HuH-7.5 (cell line): ENCODE measurements at regions not wholly inside any gene's neighbourhood (a gene's known extent, or its start where the extent isn't known, plus 50 kb on each side); places are given as distances from the start of the nearest gene placed in this dataset.

Source experiments
- DNase-seq: peaks from one replicate; pipeline ENCODE4 v3.0.0; 2011; ENCODE audit warnings: low spot score

DNA sequence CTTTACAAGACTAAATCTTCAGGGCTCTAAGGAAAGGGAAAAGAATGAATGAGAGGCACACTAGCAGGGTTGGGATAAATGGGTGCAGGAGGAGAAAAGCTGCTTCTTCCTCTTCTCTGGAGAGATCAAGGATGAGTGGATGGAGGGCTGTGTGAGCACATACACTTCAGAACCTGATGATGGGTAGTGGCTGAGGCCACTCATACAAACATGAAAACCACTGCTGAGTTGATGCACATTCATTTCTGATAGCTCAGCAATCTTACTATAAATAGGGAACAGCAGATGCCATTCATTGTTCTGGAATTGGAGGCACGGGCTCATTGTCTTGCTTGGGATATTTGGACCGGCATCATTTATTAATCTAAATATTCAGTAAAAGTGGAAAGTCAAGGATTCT, 152.4 kb upstream of the KCTD1 start:
- no peak for DNase-seq

DNA sequence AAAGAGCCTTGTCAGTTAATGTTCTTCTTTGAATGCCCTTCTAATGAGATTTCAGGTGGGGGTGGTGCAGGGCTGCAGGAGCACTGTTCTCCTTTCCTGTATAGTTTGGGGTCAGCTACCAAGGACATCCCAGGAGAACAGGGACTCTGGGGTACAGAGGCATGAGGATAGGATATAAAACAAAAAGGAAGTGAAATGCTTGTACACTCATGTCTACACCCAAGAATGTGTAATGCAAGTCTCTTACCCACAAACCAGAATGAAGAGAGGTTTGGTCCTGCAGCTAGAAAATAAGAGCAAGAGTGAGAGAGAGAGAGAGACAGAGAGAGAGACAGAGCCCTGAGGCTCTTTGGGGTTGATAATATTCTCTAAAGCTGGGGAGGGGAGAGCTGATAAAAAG, 151.8 kb upstream of the KCTD1 start:
- no peak for DNase-seq

DNA sequence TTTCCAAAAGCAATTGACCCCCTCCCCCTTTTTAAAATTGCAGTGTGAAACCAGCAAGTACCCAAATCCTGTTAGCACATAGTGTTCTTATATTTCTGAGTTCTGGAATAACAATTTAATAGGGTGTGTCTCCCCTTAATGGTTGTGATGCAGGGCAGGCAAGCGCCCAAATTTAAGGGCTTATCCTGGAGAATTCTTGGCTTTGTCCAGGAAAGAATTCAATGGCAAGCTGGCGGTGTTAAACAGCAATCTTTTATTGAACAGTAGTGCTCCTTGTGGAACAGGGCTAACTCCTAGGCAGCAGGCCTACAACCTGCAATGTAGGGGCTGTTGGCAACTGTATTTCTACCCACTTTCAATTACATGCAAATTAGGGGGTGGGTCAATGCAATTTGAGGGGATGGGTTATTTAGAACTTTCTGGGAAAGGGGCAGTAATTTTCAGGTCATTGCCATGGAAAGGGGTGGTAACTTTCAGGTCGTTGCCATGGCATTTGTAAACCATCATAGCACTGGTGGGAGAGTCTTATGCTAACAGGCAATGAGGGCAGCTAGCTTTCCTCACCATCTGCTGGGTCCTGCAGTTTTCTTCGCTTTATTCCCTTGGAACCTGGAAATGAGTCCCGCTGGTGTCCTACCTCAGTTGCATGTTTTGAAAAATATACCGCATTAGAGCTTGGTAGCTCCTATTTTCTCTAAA, 149.0 kb upstream of the KCTD1 start:
- DNase-seq = no peak

DNA sequence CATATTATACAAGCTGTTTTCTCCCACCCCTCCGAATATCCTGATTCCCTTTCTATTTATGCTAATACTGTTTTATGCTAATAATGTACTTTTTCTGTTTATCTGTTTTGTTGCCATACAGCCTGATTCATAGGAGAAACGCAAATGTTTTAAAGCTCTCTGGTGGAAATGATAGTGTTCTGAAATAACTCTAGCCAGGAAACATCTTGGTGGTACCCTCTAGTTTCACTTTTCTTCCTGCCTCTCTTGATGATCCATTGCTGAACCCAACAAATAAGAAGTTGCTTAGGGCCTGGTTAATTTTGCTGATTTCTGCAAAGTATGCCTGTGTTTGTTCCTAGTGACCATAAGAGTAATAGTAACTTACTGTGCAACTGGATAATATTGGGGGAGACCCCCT, 148.4 kb upstream of the KCTD1 start:
- DNase-seq = no peak

DNA sequence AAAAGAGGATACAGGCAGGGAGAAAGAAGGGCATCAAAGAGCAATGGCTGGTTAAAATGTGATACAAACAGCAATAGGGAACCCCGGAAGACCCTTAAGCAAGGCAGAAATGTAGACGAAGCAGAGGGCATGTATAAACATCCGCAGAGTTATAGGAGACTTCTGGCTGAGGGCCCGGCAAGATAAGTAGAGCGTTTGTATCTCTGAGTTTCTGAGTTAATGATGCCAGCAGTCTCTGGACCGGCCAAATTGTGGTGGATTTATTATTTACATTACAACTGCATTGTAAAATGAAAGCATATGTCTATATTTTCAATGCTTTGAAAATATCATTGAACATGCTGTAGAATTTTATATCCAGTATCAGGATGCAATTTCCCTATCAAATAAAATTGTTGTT, 148.0 kb upstream of the KCTD1 start:
- no peak for DNase-seq

DNA sequence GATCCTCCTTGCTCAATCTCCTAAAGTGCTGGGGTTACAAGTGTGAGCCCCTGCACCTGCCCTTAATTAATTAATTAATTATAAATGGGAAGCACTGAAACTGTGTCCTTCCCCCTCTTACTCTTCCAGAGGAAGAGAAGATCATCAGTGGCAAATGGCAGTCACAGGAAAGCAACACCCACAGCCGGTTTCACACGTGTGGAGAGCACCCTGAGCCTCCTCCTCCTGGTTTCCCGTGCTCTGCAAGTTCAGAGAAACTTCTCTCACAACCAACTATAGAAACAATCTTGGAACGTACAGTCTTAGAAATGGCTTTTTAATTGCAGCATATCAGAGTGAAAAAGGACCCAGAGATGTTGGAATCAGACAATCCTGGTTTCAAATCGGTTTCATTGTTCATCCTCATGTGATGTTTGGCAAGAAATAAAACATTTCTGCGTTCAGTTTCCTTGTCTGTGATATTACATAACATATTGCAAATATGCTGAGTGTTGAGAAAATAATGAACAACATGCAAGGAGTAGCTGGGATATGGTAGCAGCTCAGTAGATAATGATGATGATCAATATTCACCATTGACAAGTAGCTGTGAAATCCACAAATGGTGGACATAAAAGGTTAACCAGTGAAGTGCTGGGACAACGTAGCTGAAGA, 141.0 kb upstream of the KCTD1 start:
- DNase-seq = no peak

DNA sequence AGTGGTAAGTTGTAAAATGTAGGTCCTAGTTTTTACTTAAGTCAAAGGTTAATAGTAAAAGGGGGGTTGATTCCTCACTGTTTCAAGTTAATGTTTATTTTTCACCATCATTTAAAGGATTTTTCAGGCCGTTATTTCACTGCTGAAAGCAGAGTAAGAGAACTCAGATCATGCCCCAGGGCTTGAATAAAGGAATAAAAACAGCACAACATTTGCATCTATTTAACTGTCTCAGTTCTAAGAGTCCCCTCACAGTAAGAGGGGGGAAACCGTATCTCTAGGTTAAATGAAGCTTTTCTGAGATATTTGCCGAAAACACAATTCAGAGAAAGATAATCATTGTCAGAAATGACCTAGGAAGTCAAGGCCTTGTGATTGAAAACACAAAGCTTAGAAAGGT, 138.2 kb upstream of the KCTD1 start:
- DNase-seq = no peak

DNA sequence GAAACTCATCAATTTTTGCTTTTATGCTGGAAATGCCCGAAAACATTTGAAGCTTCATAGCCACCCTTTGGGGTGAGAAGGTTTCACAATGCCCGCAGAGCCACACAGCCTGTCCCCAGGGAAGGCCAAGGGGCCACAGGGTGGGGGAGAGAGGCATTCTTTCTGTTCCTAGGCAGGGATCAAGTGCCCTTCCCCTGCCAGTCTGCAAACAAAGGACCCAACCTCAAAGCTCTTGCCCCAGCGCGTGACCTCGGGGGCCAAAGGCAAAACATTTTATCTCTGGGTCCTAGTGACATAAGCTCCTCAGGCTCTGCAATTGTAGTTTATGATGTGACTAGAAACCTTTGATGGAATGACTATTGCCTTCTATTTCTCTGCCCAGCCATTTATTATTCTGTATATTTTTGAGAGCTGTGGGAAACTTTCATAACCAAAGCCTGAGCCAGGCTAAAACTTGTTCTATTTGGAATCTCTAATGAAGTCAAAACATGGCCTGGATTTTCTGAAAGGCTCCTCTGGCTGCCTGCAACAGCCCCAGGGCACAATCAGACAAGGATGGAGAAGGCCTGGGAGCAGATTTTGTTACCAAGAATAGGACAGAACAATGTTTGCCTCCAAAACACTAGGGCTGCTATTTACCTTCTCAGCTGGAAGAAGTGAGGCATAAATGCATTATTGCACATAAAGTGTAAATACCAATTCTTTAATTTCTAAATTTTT, 137.2 kb upstream of the KCTD1 start:
- DNase-seq = no peak

DNA sequence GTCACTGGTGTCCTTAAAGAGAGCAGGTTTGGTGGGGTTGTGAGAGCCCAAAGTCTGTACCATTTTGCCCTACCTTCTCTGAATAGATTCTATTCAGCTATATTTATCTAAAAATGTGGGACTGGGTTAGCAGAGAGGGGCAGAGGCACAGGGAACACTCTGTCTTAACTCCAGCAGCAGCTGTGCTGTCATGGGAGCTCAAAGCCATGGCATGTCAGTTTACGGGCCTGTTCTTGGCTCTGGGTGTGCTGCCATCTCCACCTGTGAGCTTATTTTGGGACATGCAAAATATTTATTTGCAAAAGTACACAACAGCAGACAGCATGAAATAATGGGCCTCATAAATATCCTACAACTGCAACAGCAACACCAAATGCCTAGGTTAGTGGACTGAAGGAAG, 129.6 kb upstream of the KCTD1 start:
- DNase-seq = no peak

DNA sequence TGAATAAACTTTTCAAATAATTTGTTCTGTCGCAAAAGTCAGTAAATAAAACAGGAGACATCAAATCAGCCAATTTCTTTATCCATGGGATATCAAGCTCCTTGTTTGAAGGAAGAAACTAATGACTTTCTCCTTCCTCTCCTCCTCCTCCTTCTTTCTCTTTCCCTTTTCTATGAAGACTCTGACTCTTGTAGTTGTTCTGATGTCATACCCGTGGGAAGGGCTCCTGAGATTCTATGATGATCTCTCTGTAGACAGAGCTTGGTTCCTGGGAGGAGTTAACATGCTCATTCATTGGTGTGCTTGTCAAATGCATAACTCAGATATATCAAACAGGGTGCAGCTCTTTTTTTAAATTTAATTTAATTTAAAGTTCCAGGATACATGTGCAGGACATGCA, 118.7 kb upstream of the KCTD1 start:
- DNase-seq = no peak

DNA sequence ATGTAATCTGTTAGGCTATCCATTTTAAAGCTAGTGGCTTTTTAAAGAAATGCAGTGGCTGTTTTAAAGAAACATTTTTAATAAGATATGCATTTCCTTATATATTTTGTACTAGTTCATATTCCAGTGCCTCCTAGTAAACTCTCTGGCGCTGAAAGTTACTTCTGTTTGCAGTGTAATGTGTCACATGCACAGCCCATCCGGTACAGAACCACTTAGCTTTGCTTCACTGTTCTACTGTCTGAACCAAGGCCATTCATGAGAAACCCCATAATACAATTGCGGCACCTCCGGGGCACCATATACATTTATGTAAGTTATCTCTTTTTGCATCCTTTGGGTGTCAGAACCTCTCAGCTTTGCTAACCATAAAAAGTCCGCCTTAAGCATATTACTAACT, 114.6 kb upstream of the KCTD1 start:
- no peak for DNase-seq

DNA sequence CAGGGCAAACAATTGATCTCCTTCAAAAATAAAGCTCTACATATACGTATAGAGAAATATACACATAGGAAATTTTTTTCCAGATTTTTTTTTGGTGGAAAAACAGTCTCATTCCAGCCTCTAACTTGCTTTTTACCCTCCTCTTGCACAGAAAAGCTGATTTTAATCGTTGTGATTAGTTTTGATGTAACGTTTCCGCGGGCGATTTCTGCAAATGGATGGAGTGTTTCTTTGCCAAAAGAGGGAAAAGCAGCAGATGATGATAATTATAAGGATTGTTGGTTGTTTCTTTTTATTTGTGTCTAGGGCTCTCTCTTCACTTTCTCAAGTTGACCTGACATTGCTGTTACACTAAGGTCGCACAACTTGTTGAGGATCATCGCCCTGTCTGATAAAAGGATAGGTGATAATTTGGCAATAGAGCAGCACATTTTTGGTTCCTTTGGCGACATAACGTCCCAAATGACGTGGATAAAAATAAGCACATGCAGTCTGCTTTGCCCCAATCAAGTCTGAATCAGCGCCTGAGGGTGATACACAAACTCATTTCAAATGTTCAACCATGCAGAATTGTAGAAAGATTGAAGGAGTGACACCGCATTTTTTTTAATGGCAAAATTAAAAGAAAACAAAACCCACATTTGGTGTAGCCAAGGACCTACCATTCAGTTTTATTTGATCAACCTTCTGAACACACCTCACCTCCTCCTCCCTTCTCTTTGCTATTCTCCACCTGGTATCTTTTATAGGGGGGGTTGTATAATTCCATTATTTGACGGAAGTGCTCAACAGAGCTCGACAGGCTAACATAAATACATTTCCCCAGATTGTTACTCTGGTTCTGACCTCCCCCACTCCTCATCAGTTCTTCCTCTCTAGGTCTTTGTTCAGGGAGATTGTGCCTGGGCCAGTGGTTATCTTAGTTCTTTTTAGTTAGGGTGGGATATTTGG, 109.6 kb upstream of the KCTD1 start:
- no peak for DNase-seq

DNA sequence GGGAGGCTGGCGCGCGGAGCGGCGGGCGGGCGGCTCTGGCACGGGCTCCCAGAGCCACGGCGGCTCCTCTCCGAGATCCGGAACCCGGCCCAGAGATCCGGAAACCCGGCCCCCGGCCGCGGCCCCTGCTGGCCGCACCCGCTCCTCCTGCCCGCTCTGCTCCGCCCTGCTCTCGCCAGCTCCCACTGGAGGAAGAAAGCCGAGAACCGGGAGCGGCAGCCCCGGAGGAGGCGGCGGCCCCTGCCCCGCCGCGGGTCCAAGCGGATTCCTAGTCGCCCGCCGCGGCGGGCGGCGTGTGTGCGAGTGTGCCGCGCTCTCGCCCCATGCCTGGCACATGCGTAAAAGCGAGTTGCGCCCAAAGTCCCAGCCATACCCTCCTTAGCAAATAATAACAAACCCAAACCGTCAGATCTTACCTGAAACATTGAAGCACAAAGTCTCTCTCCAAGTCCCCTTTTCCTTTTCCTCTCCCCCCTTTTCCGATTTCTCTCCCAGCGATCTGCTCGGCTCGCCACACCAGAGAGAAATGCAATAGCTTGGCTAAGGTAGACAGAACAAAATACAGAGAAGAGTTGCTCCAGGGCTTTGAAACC, 108.7 kb upstream of the KCTD1 start:
- DNase-seq = peak; percentile 49

DNA sequence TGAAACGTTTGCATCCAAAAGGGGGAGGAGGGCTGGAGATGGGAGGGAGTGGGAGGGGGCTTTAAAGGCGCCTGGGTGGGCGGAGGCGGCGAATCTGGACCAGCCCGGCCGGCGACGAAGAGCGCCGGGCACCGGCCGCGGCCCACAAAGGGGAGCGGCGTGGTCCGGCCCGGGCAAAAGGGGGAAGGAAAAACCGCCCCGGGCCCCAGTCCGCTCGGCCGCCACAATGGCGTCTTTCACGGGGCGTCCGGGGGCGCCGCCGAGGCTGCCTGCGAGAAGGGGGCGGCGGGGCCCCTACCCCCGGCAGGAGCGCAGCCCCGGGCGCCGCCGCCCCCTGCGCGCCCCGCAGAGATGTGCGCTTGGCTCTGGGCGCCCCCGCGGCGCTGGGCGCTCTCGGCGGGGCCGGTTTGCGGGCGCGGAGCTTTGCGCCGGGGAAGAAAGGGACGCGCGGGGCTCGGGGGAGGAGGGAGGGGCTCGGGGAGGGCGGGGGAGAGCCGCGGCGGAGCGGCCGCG, 108.1 kb upstream of the KCTD1 start:
- no peak for DNase-seq

DNA sequence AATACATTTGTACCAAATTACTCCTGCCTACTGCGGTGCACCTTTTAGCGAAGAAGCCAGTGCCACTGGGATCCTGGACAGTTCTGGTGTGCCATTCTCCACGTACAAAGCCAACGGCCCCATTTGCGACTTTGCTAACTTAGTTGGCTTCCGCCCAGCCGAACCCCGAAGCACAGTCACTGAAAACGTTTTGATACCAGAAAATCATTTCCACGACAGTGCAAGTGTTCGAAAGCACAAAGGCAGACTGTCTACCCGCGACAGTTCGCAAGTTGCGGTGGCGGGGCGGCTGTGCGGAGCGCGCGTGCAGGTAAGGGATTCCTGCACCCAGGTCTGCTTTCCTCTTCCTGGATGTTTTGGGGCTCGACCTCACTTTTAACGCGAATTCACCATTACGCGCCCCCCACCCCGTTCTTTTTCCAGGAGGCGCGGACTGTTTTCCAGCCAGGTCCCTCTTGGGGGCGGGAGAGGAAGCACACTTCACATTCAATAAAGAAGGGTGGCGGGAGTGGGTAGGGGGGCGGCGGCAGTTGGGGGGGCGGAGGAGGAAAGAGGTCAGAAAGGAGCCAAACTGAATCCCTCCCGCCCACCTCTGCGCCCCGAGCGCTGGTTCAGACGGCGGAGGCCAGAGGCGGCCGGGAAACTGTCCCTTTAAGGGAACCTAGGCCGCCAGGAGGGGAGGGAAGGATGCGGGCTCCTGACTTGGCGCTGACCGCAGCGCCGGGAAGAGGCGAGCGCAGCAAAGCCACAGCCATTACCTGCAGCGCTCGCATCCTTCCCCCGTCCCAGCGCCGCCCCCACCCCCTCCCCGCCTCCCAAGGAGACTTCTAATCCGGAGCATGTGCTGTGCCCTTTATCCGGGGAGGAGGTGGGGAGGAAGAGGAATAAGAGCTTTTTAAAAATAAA, 107.4 kb upstream of the KCTD1 start:
- DNase-seq = peak; percentile 19

DNA sequence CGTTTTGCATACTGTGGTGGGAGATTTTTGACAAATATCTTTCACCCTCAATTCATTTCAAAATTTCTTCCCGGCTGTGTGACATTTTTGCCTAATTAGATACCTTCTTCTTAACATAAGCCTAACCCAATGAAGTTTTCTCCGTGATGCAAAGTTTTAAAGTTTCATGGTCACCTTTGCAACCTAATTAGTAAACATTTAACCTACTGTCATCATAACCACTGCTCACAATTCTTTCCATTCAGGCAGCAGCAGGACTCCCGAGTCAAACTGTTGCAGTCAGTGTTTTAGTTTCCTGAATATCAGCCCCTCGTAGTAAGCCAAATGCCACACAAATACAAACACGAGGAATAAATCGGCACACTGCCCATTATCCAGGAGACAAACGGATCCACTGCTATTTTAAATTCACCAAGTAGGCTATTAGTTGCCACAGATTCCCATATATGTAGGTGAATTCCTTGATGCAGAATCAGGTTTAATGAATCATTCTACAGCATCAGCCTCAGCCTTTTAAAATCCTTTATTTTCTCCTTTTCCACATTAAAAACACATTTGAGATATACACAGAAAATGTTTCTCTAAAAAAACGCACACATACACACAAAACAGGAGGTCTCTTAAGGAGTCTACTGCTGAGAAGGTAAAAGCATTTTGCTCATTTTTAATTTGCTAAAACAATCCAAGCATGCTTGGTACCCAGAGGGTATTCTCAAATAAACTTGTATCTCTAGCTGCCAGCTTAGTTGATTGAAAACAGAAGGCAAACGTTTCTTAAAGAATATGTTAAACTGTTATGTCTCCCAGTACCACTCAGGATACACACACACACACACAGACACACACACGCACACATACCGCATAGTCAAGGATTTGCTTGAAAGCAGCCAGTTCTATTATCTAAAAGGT, 106.5 kb upstream of the KCTD1 start:
- DNase-seq = no peak

DNA sequence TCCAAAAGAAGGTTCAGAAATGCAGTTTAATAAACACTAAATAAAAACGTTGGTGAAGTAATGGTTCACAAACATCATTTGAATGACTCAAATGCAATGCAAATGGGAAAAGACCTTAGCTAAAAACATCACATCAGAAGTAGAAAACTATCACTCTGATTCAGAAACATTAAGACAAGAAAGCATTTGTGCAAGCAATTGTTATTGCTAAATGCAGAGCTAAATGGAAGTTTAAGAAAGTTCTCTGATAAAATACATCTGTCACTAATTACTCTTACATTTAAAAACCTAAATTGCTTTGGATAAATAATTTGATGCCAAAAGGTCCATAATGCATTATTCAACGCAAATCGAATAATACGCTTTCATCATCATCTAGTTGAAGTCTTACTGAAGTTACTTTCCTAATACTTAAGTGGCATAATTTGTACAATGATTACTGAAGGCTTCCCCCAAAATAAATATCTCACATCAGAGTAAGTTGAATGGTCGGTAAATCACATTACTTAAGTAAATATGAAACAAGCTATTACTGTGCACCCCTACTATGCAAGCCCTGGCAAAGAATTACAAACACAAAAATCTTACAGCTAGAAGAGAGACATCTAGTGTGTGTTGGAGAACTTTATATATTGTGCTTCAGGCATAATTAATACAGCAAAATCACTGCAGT, 105.7 kb upstream of the KCTD1 start:
- no peak for DNase-seq

DNA sequence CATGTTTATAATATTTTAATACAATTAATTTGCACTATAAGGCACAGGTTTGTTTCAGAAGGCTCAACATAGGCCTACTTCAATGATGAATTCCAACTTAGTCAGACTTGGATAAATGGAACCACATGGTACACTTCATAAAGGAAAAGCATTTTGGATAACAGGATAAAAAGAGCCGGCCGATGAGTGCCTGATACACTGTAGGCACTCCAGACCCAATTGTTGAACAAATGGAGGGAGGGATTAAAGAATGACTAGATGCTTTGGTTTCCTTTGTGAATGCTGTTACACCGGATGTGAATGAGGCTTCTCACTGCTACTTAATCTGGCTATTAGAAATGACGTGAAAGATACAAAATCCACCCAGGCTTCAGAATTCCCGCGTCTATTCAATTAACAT, 104.1 kb upstream of the KCTD1 start:
- DNase-seq = no peak
